D341Med (cell line): ENCODE measurements at regions not wholly inside any gene's neighbourhood (a gene's known extent, or its start where the extent isn't known, plus 50 kb on each side); places are given as distances from the start of the nearest gene placed in this dataset.

ENCODE experiments used
- DNase-seq: peaks from one replicate; pipeline ENCODE4 v3.0.0; 2012; ENCODE audit warnings: low spot score

- no peak for DNase-seq
These were observed 628.2 kb upstream of the SALL1 start for GRCh38 chr16:51779240-51779639.

DNA sequence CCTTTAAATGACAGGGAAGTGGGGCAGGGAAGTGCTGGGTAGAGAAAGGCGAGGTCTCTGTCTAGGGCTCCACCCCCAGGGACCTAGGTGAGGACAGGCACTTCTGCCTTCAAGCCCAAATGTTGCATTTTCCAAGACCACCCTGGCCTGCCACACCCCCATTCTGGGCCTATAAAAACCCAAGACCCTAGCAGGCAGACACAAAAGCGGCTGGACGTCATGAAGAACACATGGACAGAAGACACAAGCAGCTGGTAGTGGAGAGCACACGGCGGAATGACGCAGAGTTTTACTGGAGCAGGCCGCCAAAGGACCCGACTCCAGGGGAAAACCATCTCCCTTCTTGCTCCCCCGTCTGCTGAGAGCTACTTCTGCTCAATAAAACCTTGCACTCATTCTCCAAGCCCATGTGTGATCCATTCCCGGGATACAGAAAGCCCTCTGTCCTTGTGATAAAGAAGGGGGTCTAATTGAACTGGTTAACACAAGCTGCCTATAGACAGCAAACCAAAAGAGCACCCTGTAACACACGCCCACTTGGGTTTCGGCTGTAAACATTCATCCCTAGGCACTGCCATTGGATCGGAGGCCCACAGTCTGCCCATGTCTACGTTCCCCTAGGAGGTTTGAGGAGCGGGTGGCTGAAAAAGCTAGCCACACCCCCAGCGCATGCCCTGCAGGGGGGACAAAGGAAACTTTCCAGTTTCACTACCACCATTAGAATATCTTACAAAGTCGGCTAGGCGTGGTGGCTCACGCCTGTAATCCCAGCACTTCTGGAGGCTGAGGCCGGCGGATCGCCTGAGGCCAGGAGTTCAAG is 622.2 kb upstream of the SALL1 start:
- DNase-seq = no peak

- DNase-seq = no peak
These were observed 615.7 kb upstream of the SALL1 start for GRCh38 chr16:51766739-51767138.

DNA sequence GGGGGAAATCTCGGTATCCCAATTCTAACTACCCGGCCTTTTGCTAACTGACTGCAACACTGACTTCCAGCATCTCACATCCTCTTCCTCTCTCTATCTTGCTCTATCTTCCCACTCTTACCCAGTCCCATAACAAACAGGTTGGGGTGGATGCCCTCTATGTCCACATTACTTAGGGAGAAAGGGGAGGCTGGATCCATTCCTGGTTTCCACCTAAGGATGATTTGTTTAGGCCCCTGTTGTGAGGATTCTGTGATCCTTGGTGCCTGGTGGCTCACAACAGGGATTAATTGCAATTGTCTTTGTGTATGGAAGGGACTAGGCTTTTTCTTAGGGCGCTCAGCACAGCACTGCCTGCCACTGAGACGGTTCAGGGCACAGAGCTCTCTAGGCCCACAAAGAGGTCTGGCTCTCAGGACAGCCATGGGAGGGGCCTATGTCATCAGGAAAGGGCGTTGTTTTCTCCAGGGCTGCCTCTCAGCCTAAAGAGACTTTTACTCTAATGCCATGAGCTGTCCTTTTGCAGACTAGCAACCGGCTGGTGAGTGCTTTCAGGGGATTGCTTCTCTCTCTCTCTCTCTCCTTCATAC is 612.1 kb upstream of the SALL1 start:
- no peak for DNase-seq

DNA sequence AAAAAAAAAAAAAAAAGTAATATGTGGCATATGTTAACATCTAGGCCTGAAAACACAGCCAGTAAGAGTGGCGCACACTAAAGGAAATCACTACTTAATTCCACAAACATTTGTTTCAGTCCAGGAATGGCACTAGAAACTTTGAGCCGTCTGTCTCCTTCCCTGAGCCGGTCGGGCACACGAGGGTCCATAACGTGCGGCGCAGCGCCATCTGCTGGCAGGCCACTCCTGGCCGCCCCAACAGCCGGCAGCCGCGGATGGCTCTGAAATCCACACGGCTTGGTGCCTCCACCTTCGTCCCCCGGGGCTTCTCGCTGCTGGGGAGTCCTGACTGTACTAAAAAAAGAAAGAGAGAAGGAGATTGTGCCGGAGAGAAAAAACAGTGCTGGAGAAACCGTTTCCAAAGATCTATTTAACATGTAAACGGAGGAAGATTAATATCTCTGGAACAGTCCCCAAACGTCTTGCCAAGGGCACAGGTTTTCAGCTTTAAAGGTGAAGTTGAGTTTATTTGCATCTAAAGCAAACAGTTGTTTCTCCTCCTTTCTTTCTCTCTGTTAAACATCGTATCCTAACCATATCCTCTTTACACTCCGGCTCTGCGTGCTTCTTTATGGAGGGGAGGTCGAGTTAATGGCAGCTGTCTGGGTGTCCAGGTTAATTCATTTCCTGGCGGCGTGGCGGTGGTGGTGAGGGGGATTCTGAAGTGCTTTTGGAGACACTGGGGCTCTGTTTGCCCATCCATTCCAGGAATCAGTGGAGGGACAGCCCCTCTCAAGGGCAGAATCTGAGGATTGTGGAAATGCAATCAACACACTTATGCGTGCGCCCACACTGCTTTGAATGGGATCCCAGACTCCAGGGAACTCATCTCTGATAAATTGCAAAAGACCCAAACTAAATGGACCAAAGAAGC is 611.3 kb upstream of the SALL1 start:
- peak; percentile 86 for DNase-seq

DNA sequence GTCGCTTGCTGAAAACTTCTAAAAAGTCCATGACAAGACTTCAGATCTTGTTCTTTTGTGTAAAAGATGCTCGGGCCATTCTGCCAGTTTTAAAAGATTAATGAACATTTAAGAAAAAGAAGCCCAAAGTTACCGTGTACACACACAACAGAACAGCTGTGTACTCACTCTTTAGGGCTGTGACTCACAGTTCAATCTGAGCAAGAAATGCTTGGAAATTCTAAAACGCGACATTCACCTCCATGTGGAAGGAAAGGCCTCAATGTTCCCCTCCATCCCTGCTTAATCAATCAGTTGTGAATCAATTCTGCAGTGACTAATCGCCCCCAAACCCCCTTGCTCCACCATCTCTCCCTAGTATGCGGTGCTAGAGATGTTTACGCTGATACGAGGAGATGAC is 609.9 kb upstream of the SALL1 start:
- no peak for DNase-seq

DNA sequence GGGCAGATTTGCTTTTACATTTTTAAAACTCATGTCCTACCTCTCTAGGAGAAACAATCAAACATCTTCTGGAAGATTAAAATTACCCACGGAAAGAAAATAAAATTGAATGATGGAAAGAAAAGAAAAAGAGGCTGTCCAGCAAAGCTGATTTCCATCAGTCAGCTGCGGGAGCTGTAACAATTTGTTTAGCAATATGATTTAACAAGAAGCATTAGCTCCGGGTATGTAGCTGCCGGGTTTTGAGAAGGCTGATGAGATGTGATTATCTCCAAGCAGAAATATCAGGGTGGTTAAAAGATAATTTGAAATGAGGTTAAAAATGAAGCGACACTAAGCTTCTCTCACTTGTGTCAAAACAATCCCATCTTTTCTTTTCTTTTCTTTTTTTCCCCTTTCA is 608.9 kb upstream of the SALL1 start:
- DNase-seq = no peak

- no peak for DNase-seq
These were observed 608.3 kb upstream of the SALL1 start for GRCh38 chr16:51759329-51759728.

- DNase-seq = no peak
These were observed 606.9 kb upstream of the SALL1 start for GRCh38 chr16:51757921-51758479.

- DNase-seq = peak; percentile 43
These were observed 606.4 kb upstream of the SALL1 start for GRCh38 chr16:51757505-51757904.

- DNase-seq = no peak
These were observed 606.0 kb upstream of the SALL1 start for GRCh38 chr16:51757124-51757470.

DNA sequence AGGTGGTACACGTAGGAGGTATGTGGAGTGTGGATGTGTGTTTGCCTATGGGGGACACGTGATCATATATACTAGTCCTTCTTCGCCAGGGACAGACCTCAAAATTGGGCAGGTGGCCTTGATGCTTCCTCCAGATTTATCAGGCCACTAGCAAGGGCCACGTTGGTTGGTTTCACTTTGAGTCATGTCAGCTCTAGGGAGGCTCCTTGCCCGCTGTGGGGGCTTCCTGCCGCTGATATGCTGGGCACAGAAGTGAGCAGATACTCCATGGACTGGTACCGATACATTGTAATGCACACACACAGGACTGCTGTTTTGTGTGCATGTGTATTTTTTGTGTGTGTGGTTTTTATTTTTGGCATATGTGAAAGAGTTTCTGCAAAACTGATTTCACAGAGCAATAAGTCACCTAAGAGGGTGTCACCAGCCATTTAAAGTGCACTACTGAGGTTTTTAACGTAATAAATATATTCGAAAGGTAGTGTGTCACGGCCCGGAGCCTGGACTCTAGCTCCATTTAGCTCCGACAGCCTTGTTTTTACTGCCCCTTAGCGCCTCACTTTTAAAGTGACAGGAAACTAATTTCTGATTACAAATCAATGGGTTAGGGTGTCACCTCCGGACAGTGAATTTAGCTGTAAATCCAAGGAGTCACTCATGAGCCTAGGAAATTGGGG is 605.5 kb upstream of the SALL1 start:
- DNase-seq = no peak

DNA sequence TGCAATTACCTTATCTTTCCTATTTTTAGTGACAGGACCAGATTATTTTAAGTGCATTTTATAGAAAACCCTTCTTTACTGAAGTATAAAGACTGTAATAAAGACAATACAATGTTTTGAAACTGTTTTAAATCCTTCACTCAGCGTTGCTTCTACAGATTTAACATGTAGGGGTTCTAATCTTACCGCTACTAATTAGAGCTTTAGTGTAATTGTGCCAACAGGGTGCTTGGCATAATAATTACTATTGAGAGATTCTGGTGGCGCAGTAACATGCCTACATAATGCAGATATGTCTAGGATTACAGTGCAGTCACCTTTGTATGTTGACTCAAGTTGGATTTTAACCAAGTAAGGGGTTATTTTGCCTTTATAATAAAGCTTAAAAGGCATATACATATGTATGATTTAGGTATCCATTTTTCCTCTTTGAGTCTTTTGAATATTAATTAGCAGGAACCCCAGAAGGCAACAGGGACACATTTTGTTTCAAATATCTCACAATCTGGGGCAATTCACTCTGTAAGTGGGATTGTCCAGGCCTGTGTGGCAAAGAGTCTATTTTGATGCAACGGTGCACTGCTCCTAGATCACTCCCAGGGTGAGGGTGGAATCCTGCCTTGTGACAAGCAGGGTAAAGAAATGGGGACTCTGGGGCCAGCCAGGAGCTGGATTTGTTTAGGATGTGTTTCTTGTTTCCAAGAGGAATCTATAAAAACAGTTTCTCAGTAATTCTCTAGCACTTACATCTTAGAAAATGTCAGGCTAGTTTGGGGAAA is 604.7 kb upstream of the SALL1 start:
- no peak for DNase-seq

- DNase-seq = no peak
These were observed 604.0 kb upstream of the SALL1 start for GRCh38 chr16:51755039-51755501.

DNA sequence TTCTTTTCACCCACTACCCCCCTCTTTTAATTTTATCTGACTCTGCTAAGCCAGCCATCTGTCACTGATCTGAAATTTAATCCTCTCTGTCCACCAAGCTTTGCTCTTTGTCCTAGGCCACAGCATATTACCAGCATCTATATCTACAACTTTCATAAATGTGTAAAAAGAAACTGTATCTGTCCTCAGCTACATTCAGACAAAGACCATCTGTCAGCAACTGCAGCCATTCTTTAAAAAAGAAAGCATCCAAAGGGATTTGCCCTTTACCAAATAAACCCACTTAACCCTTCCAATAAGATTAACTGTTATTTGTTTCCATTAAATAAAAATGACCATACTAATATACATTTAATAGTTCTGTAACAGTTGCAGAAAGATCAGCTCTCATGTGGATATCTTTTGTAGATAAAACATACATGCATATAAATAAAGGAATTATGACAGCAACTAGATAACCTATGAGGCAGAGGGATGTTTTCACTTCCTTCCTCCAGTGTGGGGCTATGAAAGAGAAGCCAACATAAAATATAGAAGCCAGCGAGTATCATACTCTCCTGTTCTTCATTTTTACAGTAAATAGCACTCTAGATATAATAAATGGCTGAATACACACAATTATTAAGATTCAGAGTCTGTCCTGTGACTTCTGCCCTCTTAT is 602.5 kb upstream of the SALL1 start:
- DNase-seq = no peak

GRCh38 chr16:51752438-51752995 is 601.4 kb upstream of the SALL1 start:
- DNase-seq = no peak

DNA sequence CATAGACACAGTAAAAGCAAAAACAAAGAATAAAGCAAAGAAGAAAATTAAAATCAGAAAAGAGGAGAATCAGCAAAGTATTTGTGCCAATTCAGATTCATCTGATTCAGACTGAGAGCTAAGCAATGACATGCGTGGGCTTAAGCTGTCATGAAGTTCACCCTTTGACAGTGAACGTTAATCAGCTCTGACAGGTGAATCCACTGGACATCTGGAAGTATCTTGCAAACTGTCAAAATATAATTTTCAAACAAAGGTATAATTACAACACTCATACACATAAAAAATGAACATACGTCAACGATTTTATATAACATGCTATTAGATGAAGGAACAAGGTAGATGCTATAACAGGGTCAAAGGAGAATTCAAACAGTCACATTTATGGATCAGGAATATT is 596.3 kb upstream of the SALL1 start:
- DNase-seq = no peak

- DNase-seq = no peak
These were observed 583.1 kb upstream of the SALL1 start for GRCh38 chr16:51734220-51734619.

DNA sequence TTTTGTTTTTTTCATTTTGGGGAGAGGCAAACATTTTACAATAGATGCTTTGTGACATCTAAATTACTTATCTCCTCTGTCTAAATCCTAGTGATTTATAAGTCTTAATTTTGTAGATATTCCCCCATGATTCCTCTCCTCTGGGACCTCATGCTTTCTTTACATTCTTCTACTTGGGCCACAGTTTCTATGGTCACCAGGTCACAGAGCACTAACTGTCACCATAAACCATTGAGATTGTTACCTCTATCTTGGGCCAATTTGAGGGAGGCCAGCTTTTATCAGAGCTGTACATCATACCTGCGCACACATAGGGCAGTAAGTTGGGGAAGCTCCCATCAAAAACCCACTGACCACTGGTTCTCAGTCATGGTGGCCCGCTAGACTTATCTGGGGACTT is 582.1 kb upstream of the SALL1 start:
- no peak for DNase-seq

DNA sequence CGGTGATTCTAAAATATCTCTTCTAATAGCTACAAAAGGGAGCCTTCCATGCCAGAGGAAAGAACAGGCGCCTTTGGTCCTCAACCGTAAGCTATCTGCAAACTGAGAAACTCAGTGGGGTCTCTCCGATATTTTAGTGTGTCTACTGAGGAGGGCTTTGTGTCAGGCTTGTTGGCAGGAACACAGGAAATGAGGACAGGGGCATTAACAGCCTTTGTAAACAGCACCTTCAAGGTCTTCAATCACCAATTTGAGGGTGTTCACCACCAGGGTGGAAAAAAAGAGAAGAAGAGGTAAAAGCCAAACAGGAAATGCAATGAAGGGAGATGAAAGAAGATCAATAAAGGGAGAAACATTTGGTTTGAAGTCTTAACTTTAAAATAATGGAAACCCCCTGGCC is 580.1 kb upstream of the SALL1 start:
- DNase-seq = no peak
